HEK293 (cell line): ENCODE measurements at regions not wholly inside any gene's neighbourhood (a gene's known extent, or its start where the extent isn't known, plus 50 kb on each side); places are given as distances from the start of the nearest gene placed in this dataset.

Source experiments
- CTCF ChIA-PET: fragments of 350-600 bp; formaldehyde crosslinking; extraction: SDS; loops from one replicate; lab custom pipeline; 2021; ENCODE audit warnings: antibody characterized with exemption; lab: Yijun Ruan, JAX
- POLR2A ChIA-PET: fragments of 300-600 bp; formaldehyde crosslinking; extraction: SDS; loops from one replicate; lab custom pipeline; 2020; ENCODE audit warnings: antibody characterized with exemption, inconsistent platforms; lab: Yijun Ruan, JAX
- H3K27ac ChIP-seq: fragments of 200-500 bp; sonication (Bioruptor generic); 2 replicates; pipeline ENCODE4 v1.5.1; 2014; ENCODE audit warnings: low read depth, low read length, control low read depth, inconsistent platforms; ENCODE audit errors: extremely low read depth
- H3K36me3 ChIP-seq, 2 experiments: fragments of 200-500 bp in 1 of 2; sonication (Bioruptor generic) in 1 of 2; 1 replicate in 1 of 2; 2 replicates in 1 of 2; pipeline ENCODE4 v1.5.1; 2014 to 2017; ENCODE audit warnings: inconsistent platforms in 2 of 2, low read length in 2 of 2; ENCODE audit not compliant: control insufficient read depth in 2 of 2, insufficient read depth in 1 of 2
- H3K4me1 ChIP-seq: fragments of 200-500 bp; sonication (Bioruptor generic); 2 replicates; pipeline ENCODE4 v1.5.1; 2014; ENCODE audit warnings: mild to moderate bottlenecking, low read length, inconsistent platforms; ENCODE audit not compliant: control insufficient read depth, insufficient read depth
- H3K4me3 ChIP-seq: 2 replicates; pipeline ENCODE4 v1.5.1; 2011; ENCODE audit warnings: low read depth, mild to moderate bottlenecking, control low read depth, low read length, moderate library complexity
- H3K9me3 ChIP-seq: fragments of 200-500 bp; sonication (Bioruptor generic); 2 replicates; pipeline ENCODE4 v1.5.1; 2014; ENCODE audit warnings: low read depth, low read length, inconsistent platforms; ENCODE audit not compliant: control insufficient read depth, insufficient read depth
- EGR2 ChIP-seq: fragments of 450-650 bp; formaldehyde crosslinking; IDR thresholded peaks from 2 replicates; pipeline ENCODE4 v1.5.1; 2016; ENCODE audit warnings: low read depth, missing biosample characterization, missing genetic modification characterization
- GLI4 ChIP-seq: fragments of 450-650 bp; formaldehyde crosslinking; IDR thresholded peaks from 2 replicates; pipeline ENCODE4 v1.5.1; 2016; ENCODE audit warnings: missing biosample characterization, missing genetic modification characterization
- GLIS1 ChIP-seq: fragments of 450-650 bp; formaldehyde crosslinking; IDR thresholded peaks from 2 replicates; pipeline ENCODE4 v1.5.1; 2016; ENCODE audit warnings: missing biosample characterization, missing genetic modification characterization
- GLIS2 ChIP-seq: fragments of 450-650 bp; formaldehyde crosslinking; IDR thresholded peaks from 2 replicates; pipeline ENCODE4 v1.5.1; 2016; ENCODE audit warnings: missing biosample characterization, missing genetic modification characterization
- OVOL3 ChIP-seq: fragments of 450-650 bp; formaldehyde crosslinking; IDR thresholded peaks from 2 replicates; pipeline ENCODE4 v1.5.1; 2016; ENCODE audit warnings: missing biosample characterization, missing genetic modification characterization
- ZBTB20 ChIP-seq: fragments of 450-650 bp; formaldehyde crosslinking; IDR thresholded peaks from 2 replicates; pipeline ENCODE4 v1.5.1; 2016; ENCODE audit warnings: missing biosample characterization, missing genetic modification characterization
- ZBTB8A ChIP-seq: fragments of 450-650 bp; formaldehyde crosslinking; IDR thresholded peaks from 2 replicates; pipeline ENCODE4 v1.5.1; 2016; ENCODE audit warnings: missing biosample characterization, missing genetic modification characterization
- ZIC2 ChIP-seq: fragments of 450-650 bp; formaldehyde crosslinking; IDR thresholded peaks from 2 replicates; pipeline ENCODE4 v1.5.1; 2016; ENCODE audit warnings: missing biosample characterization, missing genetic modification characterization
- ZNF132 ChIP-seq: fragments of 450-650 bp; formaldehyde crosslinking; IDR thresholded peaks from 2 replicates; pipeline ENCODE4 v1.5.1; 2017; ENCODE audit warnings: missing biosample characterization, missing genetic modification characterization, borderline replicate concordance
- ZNF155 ChIP-seq: fragments of 450-650 bp; formaldehyde crosslinking; IDR thresholded peaks from 2 replicates; pipeline ENCODE4 v1.5.1; 2016; ENCODE audit warnings: missing biosample characterization, missing genetic modification characterization
- ZNF26 ChIP-seq: fragments of 450-650 bp; formaldehyde crosslinking; IDR thresholded peaks from 2 replicates; pipeline ENCODE4 v1.5.1; 2016; ENCODE audit warnings: missing biosample characterization, missing genetic modification characterization
- ZNF274 ChIP-seq, 2 experiments: fragments of 200-500 bp in 1 of 2; fragments of 450-650 bp in 1 of 2; sonication (Bioruptor generic) in 1 of 2; formaldehyde crosslinking in 1 of 2; IDR thresholded peaks; 2 replicates each; pipeline versions ENCODE4 v1.5.1 to v1.6.1; 2014 to 2016; ENCODE audit warnings: borderline replicate concordance in 1 of 2, inconsistent platforms in 1 of 2, low read length in 1 of 2, missing biosample characterization in 1 of 2, missing genetic modification characterization in 1 of 2
- ZNF280C ChIP-seq: fragments of 450-650 bp; formaldehyde crosslinking; IDR thresholded peaks from 2 replicates; pipeline ENCODE4 v1.5.1; 2016; ENCODE audit warnings: missing biosample characterization, missing genetic modification characterization
- ZNF335 ChIP-seq: fragments of 450-650 bp; formaldehyde crosslinking; conservative IDR thresholded peaks from 2 replicates; pipeline ENCODE4 v1.5.1; 2016; ENCODE audit warnings: missing biosample characterization, missing genetic modification characterization
- ZNF391 ChIP-seq: fragments of 450-650 bp; formaldehyde crosslinking; IDR thresholded peaks from 2 replicates; pipeline ENCODE4 v1.5.1; 2016; ENCODE audit warnings: low read depth, missing biosample characterization, missing genetic modification characterization, borderline replicate concordance
- ZNF449 ChIP-seq: fragments of 450-650 bp; formaldehyde crosslinking; IDR thresholded peaks from 2 replicates; pipeline ENCODE4 v1.5.1; 2017; ENCODE audit warnings: missing biosample characterization, mild to moderate bottlenecking, missing genetic modification characterization, moderate library complexity
- ZNF473 ChIP-seq: fragments of 450-650 bp; formaldehyde crosslinking; IDR thresholded peaks from 2 replicates; pipeline ENCODE4 v1.5.1; 2017; ENCODE audit warnings: missing biosample characterization, missing genetic modification characterization
- ZNF558 ChIP-seq: fragments of 450-650 bp; formaldehyde crosslinking; IDR thresholded peaks from 2 replicates; pipeline ENCODE4 v1.5.1; 2016; ENCODE audit warnings: missing biosample characterization, missing genetic modification characterization
- ZNF571 ChIP-seq: fragments of 450-650 bp; formaldehyde crosslinking; IDR thresholded peaks from 2 replicates; pipeline ENCODE4 v1.5.0; 2017; ENCODE audit warnings: missing biosample characterization, missing genetic modification characterization
- ZNF776 ChIP-seq: fragments of 450-650 bp; formaldehyde crosslinking; IDR thresholded peaks from 2 replicates; pipeline ENCODE4 v1.5.0; 2017; ENCODE audit warnings: missing biosample characterization, missing genetic modification characterization, borderline replicate concordance
- ZNF792 ChIP-seq: fragments of 450-650 bp; formaldehyde crosslinking; IDR thresholded peaks from 2 replicates; pipeline ENCODE4 v1.5.1; 2016; ENCODE audit warnings: missing biosample characterization, missing genetic modification characterization
- ZSCAN16 ChIP-seq: fragments of 450-650 bp; formaldehyde crosslinking; IDR thresholded peaks from 2 replicates; pipeline ENCODE4 v1.5.1; 2016; ENCODE audit warnings: missing biosample characterization, missing genetic modification characterization
- TF ChIP-seq, protein P1 (sequence below): fragments of 450-650 bp; formaldehyde crosslinking; IDR thresholded peaks from 2 replicates; pipeline ENCODE4 v1.5.1; 2017; ENCODE audit warnings: missing biosample characterization, missing genetic modification characterization
- TF ChIP-seq, protein P2 (sequence below): fragments of 450-650 bp; formaldehyde crosslinking; IDR thresholded peaks from 2 replicates; pipeline ENCODE4 v1.5.1; 2016; ENCODE audit warnings: missing biosample characterization, missing genetic modification characterization, borderline replicate concordance
- TF ChIP-seq, protein P3 (sequence below): fragments of 450-650 bp; formaldehyde crosslinking; IDR thresholded peaks from 2 replicates; pipeline ENCODE4 v1.5.1; 2016; ENCODE audit warnings: missing biosample characterization, missing genetic modification characterization

- POLR2A ChIA-PET = no interaction called here
- Histone ChIP-seq H3K27ac (no peak overlapping the region), H3K4me3 (no peak overlapping the region), H3K4me1 (no peaks in the 10 kb centered on the region), H3K36me3 (no peaks in the 10 kb centered on the region), H3K9me3 (no peaks in the 10 kb centered on the region)
- no peak for TF ChIP-seq ZSCAN16 (tag by site-specific recombination)
- TF ChIP-seq, protein P1, sequence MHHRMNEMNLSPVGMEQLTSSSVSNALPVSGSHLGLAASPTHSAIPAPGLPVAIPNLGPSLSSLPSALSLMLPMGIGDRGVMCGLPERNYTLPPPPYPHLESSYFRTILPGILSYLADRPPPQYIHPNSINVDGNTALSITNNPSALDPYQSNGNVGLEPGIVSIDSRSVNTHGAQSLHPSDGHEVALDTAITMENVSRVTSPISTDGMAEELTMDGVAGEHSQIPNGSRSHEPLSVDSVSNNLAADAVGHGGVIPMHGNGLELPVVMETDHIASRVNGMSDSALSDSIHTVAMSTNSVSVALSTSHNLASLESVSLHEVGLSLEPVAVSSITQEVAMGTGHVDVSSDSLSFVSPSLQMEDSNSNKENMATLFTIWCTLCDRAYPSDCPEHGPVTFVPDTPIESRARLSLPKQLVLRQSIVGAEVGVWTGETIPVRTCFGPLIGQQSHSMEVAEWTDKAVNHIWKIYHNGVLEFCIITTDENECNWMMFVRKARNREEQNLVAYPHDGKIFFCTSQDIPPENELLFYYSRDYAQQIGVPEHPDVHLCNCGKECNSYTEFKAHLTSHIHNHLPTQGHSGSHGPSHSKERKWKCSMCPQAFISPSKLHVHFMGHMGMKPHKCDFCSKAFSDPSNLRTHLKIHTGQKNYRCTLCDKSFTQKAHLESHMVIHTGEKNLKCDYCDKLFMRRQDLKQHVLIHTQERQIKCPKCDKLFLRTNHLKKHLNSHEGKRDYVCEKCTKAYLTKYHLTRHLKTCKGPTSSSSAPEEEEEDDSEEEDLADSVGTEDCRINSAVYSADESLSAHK (tag by site-specific recombination) = no peak
- TF ChIP-seq ZNF558 (tag by site-specific recombination) = no peak
- no peak for TF ChIP-seq ZNF335 (tag by site-specific recombination)
- no peak for TF ChIP-seq ZIC2 (tag by site-specific recombination)
- TF ChIP-seq ZNF473 (tag by site-specific recombination) = no peak
- no peak for TF ChIP-seq ZBTB8A (tag by site-specific recombination)
- TF ChIP-seq ZNF449 (tag by site-specific recombination) = no peak
- no peak for TF ChIP-seq GLIS1 (tag by site-specific recombination)
- no peak for TF ChIP-seq EGR2
- TF ChIP-seq ZBTB20 = no peak
- TF ChIP-seq GLIS2 = no peak
- no peak for TF ChIP-seq ZNF132 (tag by site-specific recombination)
- no peak for TF ChIP-seq ZNF274 (IDR thresholded peaks at IDR 0.05; ENCODE audit: low read length)
- TF ChIP-seq ZNF274 (tag by site-specific recombination; IDR thresholded peaks at IDR 0.05; ENCODE audit: borderline replicate concordance) = no peak
- TF ChIP-seq ZNF571 (tag by site-specific recombination) = no peak
- TF ChIP-seq, protein P2, sequence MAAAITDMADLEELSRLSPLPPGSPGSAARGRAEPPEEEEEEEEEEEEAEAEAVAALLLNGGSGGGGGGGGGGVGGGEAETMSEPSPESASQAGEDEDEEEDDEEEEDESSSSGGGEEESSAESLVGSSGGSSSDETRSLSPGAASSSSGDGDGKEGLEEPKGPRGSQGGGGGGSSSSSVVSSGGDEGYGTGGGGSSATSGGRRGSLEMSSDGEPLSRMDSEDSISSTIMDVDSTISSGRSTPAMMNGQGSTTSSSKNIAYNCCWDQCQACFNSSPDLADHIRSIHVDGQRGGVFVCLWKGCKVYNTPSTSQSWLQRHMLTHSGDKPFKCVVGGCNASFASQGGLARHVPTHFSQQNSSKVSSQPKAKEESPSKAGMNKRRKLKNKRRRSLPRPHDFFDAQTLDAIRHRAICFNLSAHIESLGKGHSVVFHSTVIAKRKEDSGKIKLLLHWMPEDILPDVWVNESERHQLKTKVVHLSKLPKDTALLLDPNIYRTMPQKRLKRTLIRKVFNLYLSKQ (tag by site-specific recombination) = no peak
- TF ChIP-seq GLI4 = no peak
- no peak for TF ChIP-seq ZNF391 (tag by site-specific recombination)
- no peak for TF ChIP-seq OVOL3
- CTCF ChIA-PET = no interaction called here
These were observed 178.0 kb downstream of the IPMK start for GRCh38 chr10:58089739-58090138.

DNA sequence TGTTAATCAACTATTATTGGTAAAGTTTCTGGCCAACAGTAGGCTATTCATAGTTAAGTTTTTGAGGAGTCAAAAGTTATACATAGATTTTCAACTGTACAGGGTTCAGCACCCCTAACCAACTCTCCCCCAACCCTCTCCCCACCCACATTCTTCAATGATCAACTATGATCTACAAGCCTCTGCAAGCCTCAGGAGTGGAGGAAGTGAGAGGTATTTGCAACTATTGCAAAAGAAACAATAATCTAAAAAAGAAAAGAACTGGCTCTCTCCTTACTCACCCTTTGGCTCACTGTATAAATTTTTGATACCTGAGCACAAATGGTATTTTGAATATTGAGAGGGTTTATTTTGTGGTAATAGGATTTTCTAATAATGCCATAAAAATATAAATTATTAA, 179.8 kb downstream of the IPMK start:
- H3K9me3 ChIP-seq = no peaks in the 10 kb centered on the region
- TF ChIP-seq ZNF776 (tag by site-specific recombination) (no peak), ZNF280C (no peak), ZNF26 (tag by site-specific recombination) (no peak), ZNF155 (tag by site-specific recombination) (no peak), ZNF792 (no peak)
- TF ChIP-seq, protein P3, sequence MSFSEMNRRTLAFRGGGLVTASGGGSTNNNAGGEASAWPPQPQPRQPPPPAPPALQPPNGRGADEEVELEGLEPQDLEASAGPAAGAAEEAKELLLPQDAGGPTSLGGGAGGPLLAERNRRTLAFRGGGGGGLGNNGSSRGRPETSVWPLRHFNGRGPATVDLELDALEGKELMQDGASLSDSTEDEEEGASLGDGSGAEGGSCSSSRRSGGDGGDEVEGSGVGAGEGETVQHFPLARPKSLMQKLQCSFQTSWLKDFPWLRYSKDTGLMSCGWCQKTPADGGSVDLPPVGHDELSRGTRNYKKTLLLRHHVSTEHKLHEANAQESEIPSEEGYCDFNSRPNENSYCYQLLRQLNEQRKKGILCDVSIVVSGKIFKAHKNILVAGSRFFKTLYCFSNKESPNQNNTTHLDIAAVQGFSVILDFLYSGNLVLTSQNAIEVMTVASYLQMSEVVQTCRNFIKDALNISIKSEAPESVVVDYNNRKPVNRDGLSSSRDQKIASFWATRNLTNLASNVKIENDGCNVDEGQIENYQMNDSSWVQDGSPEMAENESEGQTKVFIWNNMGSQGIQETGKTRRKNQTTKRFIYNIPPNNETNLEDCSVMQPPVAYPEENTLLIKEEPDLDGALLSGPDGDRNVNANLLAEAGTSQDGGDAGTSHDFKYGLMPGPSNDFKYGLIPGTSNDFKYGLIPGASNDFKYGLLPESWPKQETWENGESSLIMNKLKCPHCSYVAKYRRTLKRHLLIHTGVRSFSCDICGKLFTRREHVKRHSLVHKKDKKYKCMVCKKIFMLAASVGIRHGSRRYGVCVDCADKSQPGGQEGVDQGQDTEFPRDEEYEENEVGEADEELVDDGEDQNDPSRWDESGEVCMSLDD (tag by site-specific recombination) = no peak
- TF ChIP-seq, all 188 proteins: peak for 0
- Histone ChIP-seq H3K4me1 (no peaks in the 10 kb centered on the region), H3K27ac (no peak overlapping the region), H3K4me3 (no peak overlapping the region), H3K36me3 (no peaks in the 10 kb centered on the region)
- CTCF ChIA-PET = no interaction called here
- POLR2A ChIA-PET = no interaction called here
